ENCODE measurements at regions not wholly inside any gene's neighbourhood (a gene's known extent, or its start where the extent isn't known, plus 50 kb on each side); places are given as distances from the start of the nearest gene placed in this dataset.

DNA sequence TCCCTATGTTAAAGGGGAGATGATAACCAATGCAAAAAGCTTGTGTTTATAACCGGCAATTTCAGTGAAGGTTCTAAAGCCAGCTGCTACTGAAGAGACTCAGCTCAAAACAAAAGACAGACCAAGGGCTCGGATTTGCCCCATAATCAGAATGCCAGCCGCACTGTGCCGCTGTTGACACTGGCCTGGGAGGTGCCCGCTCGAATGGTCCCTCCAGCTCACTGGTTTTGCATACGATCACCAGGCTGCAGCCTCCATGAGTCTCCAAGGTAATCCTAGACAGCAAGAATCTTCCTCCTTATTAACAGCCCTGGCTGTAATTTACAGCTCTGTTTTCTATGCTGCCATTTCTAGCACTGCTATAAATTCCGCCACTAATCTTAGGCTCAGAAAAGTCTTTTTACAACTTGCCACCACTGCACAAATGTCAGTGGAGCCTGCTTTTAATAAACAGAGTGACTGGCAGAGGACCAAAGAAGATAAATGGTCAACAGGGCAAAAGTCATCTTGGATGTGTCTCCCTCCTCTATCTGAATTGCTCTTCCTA, 155.7 kb upstream of the SH3BP4 start:
- no peak overlapping the region for H2AK5ac ChIP-seq (ENCODE audit: insufficient read length, low read length)
- no peak overlapping the region for H3K14ac ChIP-seq (ENCODE audit: insufficient read depth, low read length)
- H3K23ac ChIP-seq (ENCODE audit: insufficient read length, low read depth, low read length), result no peak overlapping the region
- Mint-ChIP-seq H3K4me1 (peaks cover 38 to 42% of the 10 kb centered on the region in 2 experiments), H3K4me3 (no peak overlapping the region), H3K27ac (no peak overlapping the region), H3K27me3 (ENCODE audit: low read depth) (peaks cover 20% of the 10 kb centered on the region), H3K36me3 (ENCODE audit: insufficient read depth in 1 of 3, low read depth in 3 of 3) (no peaks in the 10 kb centered on the region), H3K9me3 (no peaks in the 10 kb centered on the region)
- H2BK15ac ChIP-seq (ENCODE audit: low read depth, low read length), result no peak overlapping the region
- no peaks in the 10 kb centered on the region for H3K79me1 ChIP-seq (ENCODE audit: insufficient read depth, low read depth, low read length, poor library complexity, severe bottlenecking)
- no peak overlapping the region for H4K91ac ChIP-seq (ENCODE audit: insufficient read length, low read depth, low read length)
- no peak overlapping the region for H3K27ac ChIP-seq (ENCODE audit: insufficient read length, low read depth, low read length)
- no peak overlapping the region for H2BK12ac ChIP-seq (ENCODE audit: insufficient read length, low read depth, low read length)
- no peaks in the 10 kb centered on the region for H4K20me1 ChIP-seq (ENCODE audit: control insufficient read depth, insufficient read depth, insufficient read length)
- no peak overlapping the region for H3K56ac ChIP-seq (ENCODE audit: insufficient read length, low read depth, low read length)
- no peaks in the 10 kb centered on the region for H3K79me2 ChIP-seq (ENCODE audit: insufficient read depth, low read length)
- peaks cover 6% of the 10 kb centered on the region for H3K4me1 ChIP-seq (ENCODE audit: insufficient read depth, low read length)
- H2BK120ac ChIP-seq (ENCODE audit: low read depth, low read length, poor library complexity, severe bottlenecking), result no peak overlapping the region
- H3T11ph ChIP-seq (ENCODE audit: low read length), result no peak overlapping the region
- H2AFZ ChIP-seq (ENCODE audit: low read length), result no peak overlapping the region
- H3K9me3 ChIP-seq (ENCODE audit: control insufficient read depth, low read depth, low read length), result no peaks in the 10 kb centered on the region
- no peaks in the 10 kb centered on the region for H3K27me3 ChIP-seq (ENCODE audit: insufficient read depth, low read length)
- H2BK20ac ChIP-seq (ENCODE audit: low read depth, low read length, poor library complexity, severe bottlenecking), result no peak overlapping the region
- H3K18ac ChIP-seq (ENCODE audit: insufficient read length, low read depth, low read length), result no peak overlapping the region
- no peak for DNase-seq
- no peak overlapping the region for H3K4ac ChIP-seq (ENCODE audit: low read depth, low read length)
- no peaks in the 10 kb centered on the region for H3K23me2 ChIP-seq (ENCODE audit: insufficient read length, low read depth, low read length, poor library complexity, severe bottlenecking)
- no peak overlapping the region for H3K9ac ChIP-seq (ENCODE audit: extremely low read depth, insufficient read length, low read length)
- TF ChIP-seq, protein P1, sequence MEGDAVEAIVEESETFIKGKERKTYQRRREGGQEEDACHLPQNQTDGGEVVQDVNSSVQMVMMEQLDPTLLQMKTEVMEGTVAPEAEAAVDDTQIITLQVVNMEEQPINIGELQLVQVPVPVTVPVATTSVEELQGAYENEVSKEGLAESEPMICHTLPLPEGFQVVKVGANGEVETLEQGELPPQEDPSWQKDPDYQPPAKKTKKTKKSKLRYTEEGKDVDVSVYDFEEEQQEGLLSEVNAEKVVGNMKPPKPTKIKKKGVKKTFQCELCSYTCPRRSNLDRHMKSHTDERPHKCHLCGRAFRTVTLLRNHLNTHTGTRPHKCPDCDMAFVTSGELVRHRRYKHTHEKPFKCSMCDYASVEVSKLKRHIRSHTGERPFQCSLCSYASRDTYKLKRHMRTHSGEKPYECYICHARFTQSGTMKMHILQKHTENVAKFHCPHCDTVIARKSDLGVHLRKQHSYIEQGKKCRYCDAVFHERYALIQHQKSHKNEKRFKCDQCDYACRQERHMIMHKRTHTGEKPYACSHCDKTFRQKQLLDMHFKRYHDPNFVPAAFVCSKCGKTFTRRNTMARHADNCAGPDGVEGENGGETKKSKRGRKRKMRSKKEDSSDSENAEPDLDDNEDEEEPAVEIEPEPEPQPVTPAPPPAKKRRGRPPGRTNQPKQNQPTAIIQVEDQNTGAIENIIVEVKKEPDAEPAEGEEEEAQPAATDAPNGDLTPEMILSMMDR (conservative IDR thresholded peaks at IDR 0.05), result no peak
- no peak overlapping the region for H4K8ac ChIP-seq (replicated peaks; ENCODE audit: insufficient read length, low read depth, low read length)
- H2BK5ac ChIP-seq (ENCODE audit: insufficient read length, low read length), result no peak overlapping the region
- no peak overlapping the region for H4K5ac ChIP-seq (ENCODE audit: insufficient read length, low read depth, low read length)
- whole genome bisulfite sequencing (ENCODE audit: extremely low coverage, insufficient read length, low lambda C conversion rate), result no CpG with 5 or more reads among the region's 8 CpGs
- H3K4me2 ChIP-seq (ENCODE audit: insufficient read depth, insufficient read length, low read length), result no peak overlapping the region
